IMR-90 (cell line): ENCODE measurements at regions not wholly inside any gene's neighbourhood (a gene's known extent, or its start where the extent isn't known, plus 50 kb on each side); places are given as distances from the start of the nearest gene placed in this dataset. TPM values are rescaled to one million over a fixed set of nuclear protein-coding genes. Genes with fewer than 3 reads are reported as not detected.

Source experiments
- microRNA-seq, 2 experiments: library from miRNA; stranded (forward) in 1 of 2; unstranded in 1 of 2; fragments of 10-50 nt in 1 of 2; fragments of <30 nt in 1 of 2; gene quantifications in 1 of 2; microRNA quantifications in 1 of 2; one replicate each; pipeline versions ENCODE3 to v1.1.0; 2013 to 2020; ENCODE audit not compliant: insufficient read depth in 1 of 2, insufficient read length in 1 of 2, unreplicated experiment in 1 of 2
- small RNA-seq, 5 experiments: library from RNA; depleted of rRNA; stranded (forward); fragments of <200 nt; gene quantifications; one replicate each; pipeline ENCODE3, GENCODE V24; 2012

Small RNA genes lying in the stretch of these regions (microRNA-seq; reads per million reads assigned to microRNA genes)
- gene RN7SKP126 (ENCODE audit: insufficient read depth, insufficient read length) = not detected

Small RNA genes lying in the stretch of these regions (small RNA-seq; reads per million reads assigned to genes)
- gene RN7SKP126 = 0 reads per million in 5 experiments
